HUES6 (cell line): ENCODE measurements at regions not wholly inside any gene's neighbourhood (a gene's known extent, or its start where the extent isn't known, plus 50 kb on each side); places are given as distances from the start of the nearest gene placed in this dataset.

Experiments used
- H3K27ac ChIP-seq: 2 replicates; pipeline ENCODE4 v1.7.0; 2013; ENCODE audit warnings: low read depth, mild to moderate bottlenecking, low read length, inconsistent platforms
- H3K27me3 ChIP-seq: 2 replicates; pipeline ENCODE4 v1.6.1; 2013; ENCODE audit warnings: low read length; ENCODE audit not compliant: control insufficient read depth, insufficient read depth
- H3K36me3 ChIP-seq: 2 replicates; pipeline ENCODE4 v1.6.1; 2013; ENCODE audit warnings: low read length; ENCODE audit not compliant: control insufficient read depth, insufficient read depth
- H3K4me1 ChIP-seq: 2 replicates; pipeline ENCODE4 v1.6.1; 2013; ENCODE audit warnings: low read length; ENCODE audit not compliant: control insufficient read depth, insufficient read depth
- H3K4me3 ChIP-seq: 2 replicates; pipeline ENCODE4 v1.5.1; 2013; ENCODE audit warnings: low read depth, low read length
- H3K9ac ChIP-seq: one replicate; pipeline ENCODE4 v1.6.1; 2013; ENCODE audit warnings: mild to moderate bottlenecking, low read length
- H3K9me3 ChIP-seq: 2 replicates; pipeline ENCODE4 v1.6.1; 2013; ENCODE audit warnings: low read depth, low read length; ENCODE audit not compliant: control insufficient read depth, insufficient read depth

DNA sequence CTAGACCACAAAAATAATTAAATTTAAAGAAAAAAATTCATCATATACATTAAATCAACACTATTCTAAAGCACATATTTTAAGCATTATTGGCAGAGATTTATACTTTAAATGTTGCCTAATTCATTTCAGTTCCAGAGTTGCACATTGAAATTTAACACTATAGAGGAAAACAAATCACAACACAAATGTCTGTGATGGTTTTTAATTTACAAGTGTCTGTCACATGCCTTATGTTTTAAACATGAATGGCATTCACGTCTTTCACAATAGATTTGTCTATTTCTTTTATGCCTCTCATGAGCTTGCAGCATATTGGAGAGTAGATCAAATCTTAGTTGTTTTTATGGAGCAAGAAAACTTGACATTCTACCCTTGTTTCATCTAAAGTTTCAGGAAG lies 811.3 kb downstream of the NLGN4X start:
- H3K9me3 ChIP-seq: peaks cover 2% of the 10 kb centered on the region; the same call in 1 of the 2 replicates
- no peaks in the 10 kb centered on the region for H3K27me3 ChIP-seq
- H3K36me3 ChIP-seq: no peaks in the 10 kb centered on the region
- H3K4me3 ChIP-seq: no peak overlapping the region
- no peaks in the 10 kb centered on the region for H3K4me1 ChIP-seq
- no peak overlapping the region for H3K27ac ChIP-seq
- no peak overlapping the region for H3K9ac ChIP-seq

GRCh38 chrX:5415738-5416137 lies 812.9 kb downstream of the NLGN4X start:
- Histone ChIP-seq H3K4me3 (no peak overlapping the region), H3K27ac (no peak overlapping the region), H3K36me3 (no peaks in the 10 kb centered on the region), H3K27me3 (no peaks in the 10 kb centered on the region), H3K9me3 (no peaks in the 10 kb centered on the region), H3K9ac (no peak overlapping the region), H3K4me1 (no peaks in the 10 kb centered on the region)

DNA sequence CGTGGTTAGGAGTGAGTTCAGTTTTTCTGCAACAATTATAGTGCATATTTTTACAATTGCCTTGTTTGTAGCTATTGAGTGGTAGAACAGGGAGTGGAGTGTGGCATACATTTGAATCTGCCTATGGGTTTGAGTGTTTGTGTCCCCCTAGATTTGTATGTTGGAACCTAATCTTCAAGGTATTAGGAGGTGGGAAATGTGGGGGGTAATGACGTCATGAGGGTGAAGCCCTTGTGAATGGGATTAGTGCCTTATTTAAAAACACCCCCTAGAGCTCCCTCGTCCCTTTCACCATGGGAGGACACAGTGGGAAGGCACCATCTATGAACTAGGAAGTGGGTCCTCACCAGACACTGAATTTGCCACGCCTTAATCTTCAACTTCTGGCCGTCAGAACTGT lies 819.6 kb downstream of the NLGN4X start:
- H3K36me3 ChIP-seq: no peaks in the 10 kb centered on the region

DNA sequence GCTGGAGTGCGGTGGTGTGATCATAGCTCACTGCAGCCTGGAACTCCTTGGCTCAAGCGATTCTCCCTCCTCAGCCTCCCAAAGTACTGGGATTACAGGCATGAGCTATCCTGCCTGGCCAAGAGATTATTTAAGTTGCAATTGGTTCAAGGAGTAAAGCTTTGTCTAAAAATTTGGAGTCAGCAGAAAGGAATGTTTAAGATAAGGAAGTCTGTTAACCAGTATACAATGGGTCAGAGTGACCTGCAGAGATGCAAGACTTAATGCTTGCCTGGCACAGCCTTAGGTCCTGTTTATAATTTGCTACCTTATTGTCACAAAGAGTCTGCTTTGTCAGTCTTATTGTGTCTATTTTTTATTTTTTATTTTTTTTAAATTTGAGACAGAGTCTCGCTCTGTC lies 826.2 kb downstream of the NLGN4X start:
- Histone ChIP-seq H3K9ac (no peak overlapping the region), H3K27ac (no peak overlapping the region), H3K4me1 (no peaks in the 10 kb centered on the region), H3K36me3 (no peaks in the 10 kb centered on the region), H3K9me3 (0 out of 2 replicates have a peak, but pooled peaks cover 2% of the 10 kb centered on the region), H3K4me3 (no peak overlapping the region), H3K27me3 (no peaks in the 10 kb centered on the region)

More for the DNA sequence above, 819.6 kb downstream of the NLGN4X start:
- no peak overlapping the region for H3K9ac ChIP-seq
- H3K4me1 ChIP-seq: no peaks in the 10 kb centered on the region
- no peak overlapping the region for H3K27ac ChIP-seq
- H3K9me3 ChIP-seq: no peaks in the 10 kb centered on the region
- no peak overlapping the region for H3K4me3 ChIP-seq
- no peaks in the 10 kb centered on the region for H3K27me3 ChIP-seq

- no peaks in the 10 kb centered on the region for H3K4me1 ChIP-seq
- 0 out of 2 replicates have a peak, but pooled peaks cover 2% of the 10 kb centered on the region for H3K9me3 ChIP-seq
Measured at GRCh38 chrX:5399403-5399802, 829.3 kb downstream of the NLGN4X start.

DNA sequence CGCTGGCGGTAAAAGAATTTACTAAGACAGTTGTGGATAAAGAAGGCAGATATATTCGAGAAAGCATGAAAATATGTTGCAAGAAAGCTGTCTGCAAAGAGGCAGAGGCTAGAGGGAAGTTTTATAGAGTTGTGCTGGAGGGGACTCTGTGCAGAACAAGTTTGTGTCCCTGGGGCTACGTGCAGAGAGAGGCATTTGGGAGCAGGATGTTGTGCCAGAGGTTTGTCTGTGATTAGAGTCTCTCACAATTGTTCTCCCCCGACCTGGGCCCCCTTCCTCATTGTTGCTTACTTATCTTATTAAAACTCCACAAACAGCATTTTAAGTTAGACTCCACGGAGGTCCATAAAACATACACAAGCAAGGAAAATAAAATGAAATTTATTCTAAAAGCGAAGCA lies 831.3 kb downstream of the NLGN4X start:
- Histone ChIP-seq H3K27me3 (no peaks in the 10 kb centered on the region), H3K4me1 (no peaks in the 10 kb centered on the region), H3K9me3 (peaks cover 3% of the 10 kb centered on the region; the same call in 1 of the 2 replicates)

More at GRCh38 chrX:5399403-5399802, 829.3 kb downstream of the NLGN4X start:
- H3K9ac ChIP-seq: no peak overlapping the region
- H3K36me3 ChIP-seq: no peaks in the 10 kb centered on the region
- no peak overlapping the region for H3K4me3 ChIP-seq
- no peaks in the 10 kb centered on the region for H3K27me3 ChIP-seq
- H3K27ac ChIP-seq: no peak overlapping the region

GRCh38 chrX:5390376-5390775 lies 838.3 kb downstream of the NLGN4X start:
- Histone ChIP-seq H3K27ac (no peak overlapping the region), H3K36me3 (no peaks in the 10 kb centered on the region), H3K9me3 (peaks cover 9% of the 10 kb centered on the region), H3K4me1 (no peaks in the 10 kb centered on the region), H3K9ac (no peak overlapping the region), H3K4me3 (no peak overlapping the region), H3K27me3 (no peaks in the 10 kb centered on the region)

More for the DNA sequence above, 831.3 kb downstream of the NLGN4X start:
- no peak overlapping the region for H3K9ac ChIP-seq
- H3K27ac ChIP-seq: no peak overlapping the region
- no peak overlapping the region for H3K4me3 ChIP-seq
- H3K36me3 ChIP-seq: no peaks in the 10 kb centered on the region

DNA sequence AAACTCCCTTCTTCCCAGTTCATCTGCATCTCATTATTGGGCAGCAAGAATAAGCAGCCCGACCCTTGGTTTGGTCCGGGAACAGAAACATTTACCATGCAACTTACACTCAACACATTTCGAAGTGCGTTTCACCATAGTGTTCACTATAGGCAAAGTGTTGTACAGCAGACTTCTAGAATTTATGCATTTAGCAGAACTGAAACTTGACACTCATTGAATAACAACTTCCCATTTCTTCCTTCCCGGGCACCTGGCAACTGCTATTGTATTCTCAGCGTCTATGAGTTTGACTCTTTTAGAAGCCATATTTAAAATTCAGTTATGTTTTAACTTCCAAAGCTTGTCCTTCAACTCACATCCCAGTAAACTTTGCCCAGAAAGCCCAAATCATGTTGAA lies 840.6 kb downstream of the NLGN4X start:
- Histone ChIP-seq H3K9ac (no peak overlapping the region), H3K27ac (no peak overlapping the region), H3K4me1 (no peaks in the 10 kb centered on the region)

DNA sequence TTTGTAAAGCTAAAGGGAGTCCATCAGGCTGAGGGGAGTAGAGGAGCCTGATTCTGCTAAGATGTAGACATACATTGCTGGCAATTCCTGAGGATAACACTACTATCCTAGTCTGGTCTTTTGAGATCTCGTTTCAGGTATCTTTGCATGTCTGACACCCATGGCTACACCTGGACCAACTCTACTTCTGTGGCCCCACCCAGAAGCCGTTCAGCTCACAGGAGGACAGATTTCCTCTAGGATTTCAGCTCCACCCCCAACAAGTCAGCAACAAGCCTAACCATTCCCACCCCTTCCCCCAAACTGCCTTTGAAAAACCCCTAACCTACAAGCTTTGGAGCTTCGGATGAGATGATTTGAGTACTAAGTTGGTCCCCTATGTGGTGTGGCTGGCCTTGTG lies 848.2 kb downstream of the NLGN4X start:
- Histone ChIP-seq H3K9ac (no peak overlapping the region), H3K27ac (no peak overlapping the region), H3K9me3 (no peaks in the 10 kb centered on the region), H3K4me3 (no peak overlapping the region), H3K4me1 (peaks cover 6% of the 10 kb centered on the region; the same call in 1 of the 2 replicates), H3K27me3 (no peaks in the 10 kb centered on the region), H3K36me3 (no peaks in the 10 kb centered on the region)

More for the DNA sequence above, 840.6 kb downstream of the NLGN4X start:
- H3K9me3 ChIP-seq: peaks cover 9% of the 10 kb centered on the region
- H3K36me3 ChIP-seq: no peaks in the 10 kb centered on the region
- H3K27me3 ChIP-seq: no peaks in the 10 kb centered on the region
- no peak overlapping the region for H3K4me3 ChIP-seq

GRCh38 chrX:5341902-5342301 lies 886.8 kb downstream of the NLGN4X start:
- Histone ChIP-seq H3K4me3 (no peak overlapping the region), H3K36me3 (no peaks in the 10 kb centered on the region), H3K4me1 (no peaks in the 10 kb centered on the region), H3K9ac (no peak overlapping the region), H3K27ac (no peak overlapping the region), H3K27me3 (no peaks in the 10 kb centered on the region), H3K9me3 (no peaks in the 10 kb centered on the region)

GRCh38 chrX:5337160-5337559 lies 891.5 kb downstream of the NLGN4X start:
- H3K9ac ChIP-seq: no peak overlapping the region
- H3K4me3 ChIP-seq: no peak overlapping the region
- H3K9me3 ChIP-seq: 0 out of 2 replicates have a peak, but pooled peaks cover 9% of the 10 kb centered on the region
- H3K36me3 ChIP-seq: no peaks in the 10 kb centered on the region
- H3K27me3 ChIP-seq: no peaks in the 10 kb centered on the region
- H3K27ac ChIP-seq: no peak overlapping the region
- H3K4me1 ChIP-seq: no peaks in the 10 kb centered on the region

- Histone ChIP-seq H3K27me3 (no peaks in the 10 kb centered on the region), H3K4me3 (no peak overlapping the region), H3K27ac (no peak overlapping the region), H3K4me1 (no peaks in the 10 kb centered on the region), H3K9me3 (peaks cover 5% of the 10 kb centered on the region; the same call in 1 of the 2 replicates), H3K9ac (no peak overlapping the region), H3K36me3 (no peaks in the 10 kb centered on the region)
Measured at GRCh38 chrX:5324546-5324945, 904.1 kb downstream of the NLGN4X start.
